ENCODE measurements at regions not wholly inside any gene's neighbourhood (a gene's known extent, or its start where the extent isn't known, plus 50 kb on each side); places are given as distances from the start of the nearest gene placed in this dataset.
A peak's percentile ranks its signal among the peaks of the same experiment; 100 is the strongest.

GRCh38 chr3:102529452-102529851 lies 94.6 kb downstream of the ZPLD1 start:
- peak; percentile 52 for ATAC-seq
- no peak for DNase-seq
- intact Hi-C loops (cut with micrococcal nuclease), result no loop called here

- no peak for ATAC-seq
- no peak for DNase-seq
- intact Hi-C loops (cut with micrococcal nuclease), result no loop called here
Measured at GRCh38 chr3:102530415-102531181, 95.8 kb downstream of the ZPLD1 start.

GRCh38 chr3:102531686-102532085 lies 96.9 kb downstream of the ZPLD1 start:
- DNase-seq (no peak), ATAC-seq (no peak)
- intact Hi-C loops (cut with micrococcal nuclease), result no loop called here

GRCh38 chr3:102532901-102533300 lies 98.1 kb downstream of the ZPLD1 start:
- DNase-seq (no peak), ATAC-seq (no peak)
- intact Hi-C loops (cut with micrococcal nuclease), result no loop called here

- ATAC-seq (no peak), DNase-seq (no peak)
- intact Hi-C loops (cut with micrococcal nuclease), result no loop called here
Measured at GRCh38 chr3:102533784-102534183, 99.0 kb downstream of the ZPLD1 start.

- intact Hi-C loops (cut with micrococcal nuclease), result loop anchor here (2.0 kb wide), 1 partner anchor 308 kb away; no protein-coding TSS in a partner anchor
- DNase-seq (no peak), ATAC-seq (no peak)
Measured at GRCh38 chr3:102536456-102536855, 101.6 kb downstream of the ZPLD1 start.

- ATAC-seq (no peak), DNase-seq (no peak)
- intact Hi-C loops (cut with micrococcal nuclease), result loop anchor here (2.0 kb wide), 1 partner anchor 308 kb away; no protein-coding TSS in a partner anchor
Measured at GRCh38 chr3:102537123-102537522, 102.3 kb downstream of the ZPLD1 start.

- ATAC-seq (no peak), DNase-seq (no peak)
- intact Hi-C loops (cut with micrococcal nuclease), result loop anchor here (5.0 kb wide), 1 partner anchor 382 kb away; no protein-coding TSS in a partner anchor
Measured at GRCh38 chr3:102544741-102545140, 109.9 kb downstream of the ZPLD1 start.

- no peak for DNase-seq
- no peak for ATAC-seq
- intact Hi-C loops (cut with micrococcal nuclease), result loop anchor here (5.0 kb wide), 1 partner anchor 383 kb away; no protein-coding TSS in a partner anchor
Measured at GRCh38 chr3:102545276-102545675, 110.5 kb downstream of the ZPLD1 start.

GRCh38 chr3:102553876-102554275 lies 119.1 kb downstream of the ZPLD1 start:
- ATAC-seq (no peak), DNase-seq (no peak)
- intact Hi-C loops (cut with micrococcal nuclease), result no loop called here

- DNase-seq (no peak), ATAC-seq (no peak)
- intact Hi-C loops (cut with micrococcal nuclease), result no loop called here
Measured at GRCh38 chr3:102570511-102570910, 135.7 kb downstream of the ZPLD1 start.

- ATAC-seq, result no peak
- DNase-seq, result no peak
- intact Hi-C loops (cut with micrococcal nuclease), result no loop called here
Measured at GRCh38 chr3:102571006-102571405, 136.2 kb downstream of the ZPLD1 start.

- ATAC-seq (no peak), DNase-seq (no peak)
- intact Hi-C loops (cut with micrococcal nuclease), result no loop called here
Measured at GRCh38 chr3:102571720-102572384, 137.0 kb downstream of the ZPLD1 start.

- ATAC-seq (no peak), DNase-seq (no peak)
- intact Hi-C loops (cut with micrococcal nuclease), result no loop called here
Measured at GRCh38 chr3:102573483-102574028, 138.7 kb downstream of the ZPLD1 start.

GRCh38 chr3:102574355-102574754 lies 139.5 kb downstream of the ZPLD1 start:
- intact Hi-C loops (cut with micrococcal nuclease), result no loop called here
- DNase-seq, result no peak
- ATAC-seq, result no peak

GRCh38 chr3:102576651-102577050 lies 141.8 kb downstream of the ZPLD1 start:
- intact Hi-C loops (cut with micrococcal nuclease), result no loop called here
- DNase-seq, result no peak
- ATAC-seq, result no peak

- no peak for DNase-seq
- intact Hi-C loops (cut with micrococcal nuclease), result no loop called here
- ATAC-seq, result no peak
Measured at GRCh38 chr3:102577082-102577789, 142.4 kb downstream of the ZPLD1 start.

GRCh38 chr3:102580760-102581159 lies 145.9 kb downstream of the ZPLD1 start:
- ATAC-seq (no peak), DNase-seq (no peak)
- intact Hi-C loops (cut with micrococcal nuclease), result no loop called here

GRCh38 chr3:102586485-102586884 lies 151.7 kb downstream of the ZPLD1 start:
- intact Hi-C loops (cut with micrococcal nuclease), result no loop called here

More at GRCh38 chr3:102586485-102586884, 151.7 kb downstream of the ZPLD1 start:
- ATAC-seq, result no peak
- DNase-seq, result no peak

Measured in left ventricle myocardium superior (tissue), 1 donor.